H9 (cell line): ENCODE measurements at regions not wholly inside any gene's neighbourhood (a gene's known extent, or its start where the extent isn't known, plus 50 kb on each side); places are given as distances from the start of the nearest gene placed in this dataset.
"Not testable (repeated sequence)": the region's sequence is repeated elsewhere in the genome, so short reads cannot be mapped to it uniquely, and the experiment has no call there.

ENCODE experiments used
- DNase-seq: peaks from one replicate; pipeline ENCODE4 v3.0.0-alpha.2; 2017
- H2AFZ ChIP-seq: one replicate; pipeline ENCODE4 v1.6.1; 2013; ENCODE audit warnings: mild to moderate bottlenecking, low read length, control low read depth, moderate library complexity
- H2AK5ac ChIP-seq: 2 replicates; pipeline ENCODE4 v1.6.1; 2013; ENCODE audit warnings: low read length, control low read depth, mixed read lengths; ENCODE audit not compliant: insufficient read length
- H2BK120ac ChIP-seq: one replicate; pipeline ENCODE4 v1.6.1; 2013; ENCODE audit warnings: low read depth, mild to moderate bottlenecking, low read length, control low read depth, inconsistent platforms; ENCODE audit not compliant: poor library complexity, severe bottlenecking
- H2BK12ac ChIP-seq: 2 replicates; pipeline ENCODE4 v1.6.1; 2013; ENCODE audit warnings: low read length, control low read depth, mixed read lengths, low read depth; ENCODE audit not compliant: insufficient read length
- H2BK15ac ChIP-seq: 2 replicates; pipeline ENCODE4 v1.6.1; 2013; ENCODE audit warnings: low read depth, low read length, control low read depth
- H2BK20ac ChIP-seq: one replicate; pipeline ENCODE4 v1.6.1; 2013; ENCODE audit warnings: low read depth, mild to moderate bottlenecking, low read length, control low read depth, inconsistent platforms; ENCODE audit not compliant: poor library complexity, severe bottlenecking
- H2BK5ac ChIP-seq: 2 replicates; pipeline ENCODE4 v1.6.1; 2013; ENCODE audit warnings: low read length, control low read depth, mixed read lengths; ENCODE audit not compliant: insufficient read length
- H3K14ac ChIP-seq: 2 replicates; pipeline ENCODE4 v1.6.1; 2013; ENCODE audit warnings: low read length, control low read depth; ENCODE audit not compliant: insufficient read depth
- H3K18ac ChIP-seq: 2 replicates; pipeline ENCODE4 v1.6.1; 2013; ENCODE audit warnings: low read depth, mild to moderate bottlenecking, mixed read lengths, low read length, control low read depth; ENCODE audit not compliant: insufficient read length
- H3K23ac ChIP-seq: 2 replicates; pipeline ENCODE4 v1.6.1; 2013; ENCODE audit warnings: low read length, control low read depth, mixed read lengths, low read depth; ENCODE audit not compliant: insufficient read length
- H3K23me2 ChIP-seq: 2 replicates; pipeline ENCODE4 v1.6.1; 2013; ENCODE audit warnings: low read depth, mild to moderate bottlenecking, mixed read lengths, low read length, control low read depth; ENCODE audit not compliant: insufficient read length, poor library complexity, severe bottlenecking
- H3K27ac ChIP-seq: 2 replicates; pipeline ENCODE4 v1.5.1; 2013; ENCODE audit warnings: low read length, control low read depth, mixed read lengths, low read depth; ENCODE audit not compliant: insufficient read length
- H3K27me3 ChIP-seq: 2 replicates; pipeline ENCODE4 v1.6.1; 2013; ENCODE audit warnings: low read length, control low read depth, inconsistent platforms; ENCODE audit not compliant: insufficient read depth
- H3K4ac ChIP-seq: 2 replicates; pipeline ENCODE4 v1.6.1; 2013; ENCODE audit warnings: low read depth, mild to moderate bottlenecking, control low read depth, inconsistent platforms, low read length, moderate library complexity
- H3K4me1 ChIP-seq: 2 replicates; pipeline ENCODE4 v1.6.1; 2013; ENCODE audit warnings: low read length, control low read depth, inconsistent platforms; ENCODE audit not compliant: insufficient read depth
- H3K4me2 ChIP-seq: 2 replicates; pipeline ENCODE4 v1.6.1; 2013; ENCODE audit warnings: low read length, control low read depth, mixed read lengths; ENCODE audit not compliant: insufficient read length, insufficient read depth
- H3K56ac ChIP-seq: 2 replicates; pipeline ENCODE4 v1.6.1; 2013; ENCODE audit warnings: low read depth, mild to moderate bottlenecking, mixed read lengths, low read length, control low read depth; ENCODE audit not compliant: insufficient read length
- H3K79me1 ChIP-seq: 2 replicates; pipeline ENCODE4 v1.6.1; 2013; ENCODE audit warnings: low read depth, mild to moderate bottlenecking, moderate library complexity, low read length, control low read depth, inconsistent platforms; ENCODE audit not compliant: insufficient read depth, poor library complexity, severe bottlenecking
- H3K79me2 ChIP-seq: 2 replicates; pipeline ENCODE4 v1.6.1; 2013; ENCODE audit warnings: low read length, control low read depth, inconsistent platforms; ENCODE audit not compliant: insufficient read depth
- H3K9ac ChIP-seq: 2 replicates; pipeline ENCODE4 v1.6.1; 2013; ENCODE audit warnings: low read length, control low read depth, mixed read lengths; ENCODE audit not compliant: insufficient read length; ENCODE audit errors: extremely low read depth
- H3K9me3 ChIP-seq: one replicate; pipeline ENCODE4 v1.6.1; 2013; ENCODE audit warnings: low read depth, low read length, inconsistent platforms; ENCODE audit not compliant: control insufficient read depth
- H3T11ph ChIP-seq: one replicate; pipeline ENCODE4 v1.6.1; 2013; ENCODE audit warnings: mild to moderate bottlenecking, low read length, control low read depth, inconsistent platforms
- H4K20me1 ChIP-seq: one replicate; pipeline ENCODE4 v1.6.1; 2013; ENCODE audit not compliant: control insufficient read depth, insufficient read length, insufficient read depth
- H4K5ac ChIP-seq: 2 replicates; pipeline ENCODE4 v1.6.1; 2013; ENCODE audit warnings: low read depth, mild to moderate bottlenecking, mixed read lengths, low read length, control low read depth; ENCODE audit not compliant: insufficient read length
- H4K8ac ChIP-seq: replicated peaks from 2 replicates; pipeline ENCODE4 v1.6.1; 2013; ENCODE audit warnings: low read length, control low read depth, mixed read lengths, low read depth; ENCODE audit not compliant: insufficient read length
- H4K91ac ChIP-seq: 2 replicates; pipeline ENCODE4 v1.6.1; 2013; ENCODE audit warnings: low read depth, mild to moderate bottlenecking, moderate library complexity, mixed read lengths, low read length, control low read depth; ENCODE audit not compliant: insufficient read length
- H3K27ac Mint-ChIP-seq, 3 experiments: 2 replicates in 2 of 3; 3 replicates in 1 of 3; pipeline ENCODE4 v1.8.0; 2020 to 2021; ENCODE audit warnings: mixed read lengths in 3 of 3, mild to moderate bottlenecking in 1 of 3, moderate library complexity in 1 of 3
- H3K27me3 Mint-ChIP-seq: 2 replicates; pipeline ENCODE4 v1.8.0; 2021; ENCODE audit warnings: low read depth, mild to moderate bottlenecking, moderate library complexity, mixed read lengths
- H3K36me3 Mint-ChIP-seq, 3 experiments: 2 replicates in 2 of 3; 3 replicates in 1 of 3; pipeline ENCODE4 v1.8.0; 2020 to 2021; ENCODE audit warnings: low read depth in 3 of 3, mixed read lengths in 3 of 3; ENCODE audit not compliant: insufficient read depth in 1 of 3
- H3K4me1 Mint-ChIP-seq, 2 experiments: 2 replicates each; pipeline ENCODE4 v1.8.0; 2020; ENCODE audit warnings: mixed read lengths in 2 of 2
- H3K4me3 Mint-ChIP-seq, 2 experiments: 2 replicates in 1 of 2; 3 replicates in 1 of 2; pipeline ENCODE4 v1.8.0; 2020 to 2021; ENCODE audit warnings: mild to moderate bottlenecking in 2 of 2, mixed read lengths in 2 of 2, moderate library complexity in 1 of 2
- H3K9me3 Mint-ChIP-seq, 2 experiments: 2 replicates in 1 of 2; 3 replicates in 1 of 2; pipeline ENCODE4 v1.8.0; 2020; ENCODE audit warnings: mild to moderate bottlenecking in 2 of 2, mixed read lengths in 2 of 2, moderate library complexity in 1 of 2
- WGBS: extraction: QIAGEN DNeasy Blood & Tissue Kit; methylation state at CpG from one replicate; pipeline ENCODE4 v1.1.7; 2013; ENCODE audit warnings: missing lambda C conversion rate, low lambda C conversion rate, mixed read lengths; ENCODE audit not compliant: insufficient read length; ENCODE audit errors: extremely low coverage; 5-methylcytosine and 5-hydroxymethylcytosine counted together

DNA sequence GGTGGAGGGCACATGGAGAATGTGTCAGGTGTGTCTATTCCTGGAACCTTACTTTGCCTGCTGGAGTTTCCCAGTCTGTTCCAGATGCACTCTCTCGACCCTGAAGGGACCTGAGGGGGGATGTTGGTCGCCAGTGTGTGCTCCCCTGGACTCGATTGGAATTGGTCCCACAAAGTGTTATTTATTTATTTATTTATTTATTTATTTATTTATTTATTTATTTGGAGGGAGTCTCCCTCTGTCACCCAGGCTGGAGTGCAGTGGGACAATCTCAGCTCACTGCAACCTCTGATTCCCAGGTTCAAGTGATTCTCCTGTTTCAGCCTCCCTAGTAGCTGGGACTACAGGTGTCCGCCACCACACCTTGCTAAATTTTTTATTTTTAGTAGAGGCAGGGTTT is 329.1 kb upstream of the ZNF337 start:
- H3K4me1 Mint-ChIP-seq, H3K4me1 ChIP-seq, H3K9me3 Mint-ChIP-seq, H3K9me3 ChIP-seq, H2BK15ac ChIP-seq, H2BK20ac ChIP-seq, H3K27ac Mint-ChIP-seq, DNase-seq, H3K23ac ChIP-seq, H4K8ac ChIP-seq, H3K18ac ChIP-seq, H3K27ac ChIP-seq, H3K9ac ChIP-seq, H3K4me2 ChIP-seq, H3K23me2 ChIP-seq, H4K5ac ChIP-seq, H3K56ac ChIP-seq, H2BK12ac ChIP-seq, H3T11ph ChIP-seq, H3K27me3 ChIP-seq, H4K20me1 ChIP-seq, H2BK5ac ChIP-seq, H3K4ac ChIP-seq, H2AK5ac ChIP-seq, H3K79me1 ChIP-seq, H3K4me3 Mint-ChIP-seq, H4K91ac ChIP-seq, H3K14ac ChIP-seq, H3K36me3 Mint-ChIP-seq, H3K79me2 ChIP-seq, H3K27me3 Mint-ChIP-seq, H2AFZ ChIP-seq, H2BK120ac ChIP-seq: not testable (repeated sequence)
- no CpG with 5 or more reads among the region's 4 CpGs for WGBS

DNA sequence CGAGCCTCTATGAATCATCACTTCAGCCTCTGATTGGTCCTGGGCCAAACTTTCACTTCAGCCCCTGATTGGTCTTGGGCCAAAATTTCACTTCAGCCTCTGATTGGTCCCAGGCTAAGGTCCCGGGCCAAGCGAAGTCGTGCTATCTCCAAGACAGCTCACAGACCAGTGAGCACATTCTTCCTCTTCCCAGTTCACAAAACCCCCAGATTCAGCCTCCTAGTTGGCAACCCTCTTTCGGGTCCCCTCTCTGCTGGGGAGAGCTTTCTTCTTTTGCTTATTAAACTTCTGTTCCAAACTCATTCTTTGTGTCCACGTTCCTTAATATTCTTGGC is 314.3 kb upstream of the ZNF337 start:
- H4K8ac ChIP-seq, H3K79me2 ChIP-seq, H4K91ac ChIP-seq, H2BK20ac ChIP-seq, H3K18ac ChIP-seq, H3K4me1 Mint-ChIP-seq, H3K36me3 Mint-ChIP-seq, DNase-seq, H3K4ac ChIP-seq, H3K79me1 ChIP-seq, H3K9me3 ChIP-seq, H3K4me1 ChIP-seq, H3K9ac ChIP-seq, H3K23ac ChIP-seq, H2AK5ac ChIP-seq, H4K20me1 ChIP-seq, H3K27me3 Mint-ChIP-seq, H4K5ac ChIP-seq, H3K27ac Mint-ChIP-seq, H3K27me3 ChIP-seq, H2BK5ac ChIP-seq, H3K27ac ChIP-seq, H3K9me3 Mint-ChIP-seq, H2BK15ac ChIP-seq, H2BK120ac ChIP-seq, H3K4me2 ChIP-seq, H3T11ph ChIP-seq, H3K56ac ChIP-seq, H3K14ac ChIP-seq, H3K23me2 ChIP-seq, H2BK12ac ChIP-seq, H2AFZ ChIP-seq: not testable (repeated sequence)
- WGBS = no CpG with 5 or more reads among the region's 6 CpGs
- peak overlapping the region; percentile 96 to 97; a peak in 4 of 5 replicates for H3K4me3 Mint-ChIP-seq
